DND-41 (cell line): ENCODE measurements at regions not wholly inside any gene's neighbourhood (a gene's known extent, or its start where the extent isn't known, plus 50 kb on each side); places are given as distances from the start of the nearest gene placed in this dataset.
"Not testable (repeated sequence)": the region's sequence is repeated elsewhere in the genome, so short reads cannot be mapped to it uniquely, and the experiment has no call there.

Experiments
- ATAC-seq: fragments of 200-7000 bp; cut with Tn5 transposase; 3 replicates; pipeline ENCODE4 v1.9.1; 2021; ENCODE audit warnings: low read depth; ENCODE audit not compliant: insufficient read depth
- DNase-seq: peaks from one replicate; pipeline ENCODE4 v3.0.0-alpha.2; 2020
- H2AFZ ChIP-seq: 2 replicates; pipeline ENCODE4 v1.6.0; 2012; ENCODE audit warnings: low read depth, low read length
- H3K27ac ChIP-seq: 2 replicates; pipeline ENCODE4 v1.5.1; 2012; ENCODE audit warnings: low read length, inconsistent platforms
- H3K27me3 ChIP-seq: fragments of 200-600 bp; sonication (generic); 2 replicates; pipeline ENCODE4 v1.6.0; 2012; ENCODE audit warnings: low read length, mild to moderate bottlenecking, inconsistent platforms; ENCODE audit not compliant: insufficient read depth, poor library complexity
- H3K36me3 ChIP-seq: 2 replicates; pipeline ENCODE4 v1.5.1; 2012; ENCODE audit warnings: low read length, inconsistent platforms; ENCODE audit not compliant: insufficient read depth
- H3K4me1 ChIP-seq: 2 replicates; pipeline ENCODE4 v1.5.1; 2012; ENCODE audit warnings: mild to moderate bottlenecking, low read length; ENCODE audit not compliant: insufficient read depth
- H3K4me2 ChIP-seq: 2 replicates; pipeline ENCODE4 v1.6.0; 2012; ENCODE audit warnings: mild to moderate bottlenecking, moderate library complexity, low read length, inconsistent platforms; ENCODE audit not compliant: insufficient read depth
- H3K4me3 ChIP-seq, 2 experiments: fragments of 200-600 bp in 1 of 2; shearing (Covaris generic) in 1 of 2; 2 replicates each; pipeline ENCODE4 v1.5.1; 2012 to 2016; ENCODE audit warnings: inconsistent platforms in 2 of 2, low read length in 2 of 2, mild to moderate bottlenecking in 2 of 2, low read depth in 1 of 2, moderate library complexity in 1 of 2
- H3K79me2 ChIP-seq: 2 replicates; pipeline ENCODE4 v1.6.0; 2012; ENCODE audit warnings: low read length, inconsistent platforms; ENCODE audit not compliant: insufficient read depth
- H3K9ac ChIP-seq: 2 replicates; pipeline ENCODE4 v1.6.0; 2012; ENCODE audit warnings: low read depth, mild to moderate bottlenecking, inconsistent platforms, low read length, moderate library complexity
- H3K9me3 ChIP-seq: 2 replicates; pipeline ENCODE4 v1.5.1; 2012; ENCODE audit warnings: low read length, moderate library complexity, mild to moderate bottlenecking, inconsistent platforms; ENCODE audit not compliant: insufficient read depth, severe bottlenecking
- H4K20me1 ChIP-seq: 2 replicates; pipeline ENCODE4 v1.6.0; 2012; ENCODE audit warnings: low read length; ENCODE audit not compliant: insufficient read depth
- CTCF ChIP-seq: IDR thresholded peaks from 2 replicates; pipeline ENCODE4 v1.5.1; 2012; ENCODE audit warnings: borderline replicate concordance, low read length, moderate library complexity, mild to moderate bottlenecking; ENCODE audit not compliant: poor library complexity, severe bottlenecking; ENCODE audit errors: extremely low read depth
- EZH2 ChIP-seq: IDR thresholded peaks from 3 replicates; pipeline ENCODE4 v1.6.1; 2012; ENCODE audit warnings: borderline replicate concordance, low read depth, mild to moderate bottlenecking, moderate library complexity, low read length, inconsistent platforms; ENCODE audit not compliant: severe bottlenecking

GRCh38 chr4:3896441-3896840, 130.3 kb downstream of the ADRA2C start:
- Histone ChIP-seq H3K36me3 (no peaks in the 10 kb centered on the region), H3K27me3 (no peaks in the 10 kb centered on the region), H3K4me1 (no peaks in the 10 kb centered on the region), H3K9ac (no peak overlapping the region), H3K4me2 (no peak overlapping the region), H3K79me2 (no peaks in the 10 kb centered on the region), H2AFZ (no peak overlapping the region), H4K20me1 (no peaks in the 10 kb centered on the region), H3K27ac (no peak overlapping the region), H3K4me3 (no peak overlapping the region), H3K9me3 (no peaks in the 10 kb centered on the region)
- TF ChIP-seq CTCF (no peak), EZH2 (no peak)
- no peak for ATAC-seq
- DNase-seq: no peak

- DNase-seq: not testable (repeated sequence)
These were observed 130.8 kb downstream of the ADRA2C start for GRCh38 chr4:3896871-3897578.

GRCh38 chr4:3898098-3898497, 131.9 kb downstream of the ADRA2C start:
- no peak overlapping the region for H3K4me3 ChIP-seq
- H3K4me1 ChIP-seq: no peaks in the 10 kb centered on the region
- H3K4me2 ChIP-seq: no peak overlapping the region
- H3K9ac ChIP-seq: no peak overlapping the region
- no peaks in the 10 kb centered on the region for H3K27me3 ChIP-seq
- no peaks in the 10 kb centered on the region for H4K20me1 ChIP-seq
- H3K79me2 ChIP-seq: no peaks in the 10 kb centered on the region
- TF ChIP-seq CTCF: no peak
- no peak for TF ChIP-seq EZH2
- H3K9me3 ChIP-seq: no peaks in the 10 kb centered on the region
- DNase-seq (no peak), ATAC-seq (no peak)
- no peak overlapping the region for H3K27ac ChIP-seq
- H3K36me3 ChIP-seq: no peaks in the 10 kb centered on the region
- no peak overlapping the region for H2AFZ ChIP-seq

More at GRCh38 chr4:3896871-3897578, 130.8 kb downstream of the ADRA2C start:
- not testable (repeated sequence) for ATAC-seq, H3K36me3 ChIP-seq, H3K9ac ChIP-seq, H2AFZ ChIP-seq, H3K9me3 ChIP-seq, H3K4me1 ChIP-seq, H3K79me2 ChIP-seq, H3K27me3 ChIP-seq, H3K4me3 ChIP-seq, H3K27ac ChIP-seq, H4K20me1 ChIP-seq, H3K4me2 ChIP-seq

GRCh38 chr4:3898928-3899327, 132.7 kb downstream of the ADRA2C start:
- H3K9me3 ChIP-seq, H3K4me2 ChIP-seq, H3K4me1 ChIP-seq, H2AFZ ChIP-seq, ATAC-seq, H3K36me3 ChIP-seq, H3K79me2 ChIP-seq, H3K4me3 ChIP-seq, H4K20me1 ChIP-seq, DNase-seq, H3K9ac ChIP-seq, H3K27ac ChIP-seq, H3K27me3 ChIP-seq: not testable (repeated sequence)

GRCh38 chr4:3904264-3904955, 138.2 kb downstream of the ADRA2C start:
- H3K36me3 ChIP-seq, H3K27ac ChIP-seq, H3K4me1 ChIP-seq, ATAC-seq, H3K9me3 ChIP-seq, DNase-seq, H3K27me3 ChIP-seq, H3K9ac ChIP-seq, H2AFZ ChIP-seq, H3K4me3 ChIP-seq, H4K20me1 ChIP-seq, H3K79me2 ChIP-seq, H3K4me2 ChIP-seq: not testable (repeated sequence)

GRCh38 chr4:3909616-3910015, 143.4 kb downstream of the ADRA2C start:
- not testable (repeated sequence) for H3K4me2 ChIP-seq, DNase-seq, H3K9me3 ChIP-seq, H4K20me1 ChIP-seq, H3K4me3 ChIP-seq, ATAC-seq, H3K27me3 ChIP-seq, H3K9ac ChIP-seq, H3K79me2 ChIP-seq, H2AFZ ChIP-seq, H3K27ac ChIP-seq, H3K4me1 ChIP-seq, H3K36me3 ChIP-seq
